NCI-H82 treated with DMSO at 0.1 percent for 48 hours (cell line): ENCODE measurements at regions not wholly inside any gene's neighbourhood (a gene's known extent, or its start where the extent isn't known, plus 50 kb on each side); places are given as distances from the start of the nearest gene placed in this dataset.
"Not testable (repeated sequence)": the region's sequence is repeated elsewhere in the genome, so short reads cannot be mapped to it uniquely, and the experiment has no call there.

ENCODE experiments used
- DNase-seq: peaks from one replicate; lab custom pipeline; 2025; ENCODE audit not compliant: unreplicated experiment; lab: John Stamatoyannopoulos, UW

DNA sequence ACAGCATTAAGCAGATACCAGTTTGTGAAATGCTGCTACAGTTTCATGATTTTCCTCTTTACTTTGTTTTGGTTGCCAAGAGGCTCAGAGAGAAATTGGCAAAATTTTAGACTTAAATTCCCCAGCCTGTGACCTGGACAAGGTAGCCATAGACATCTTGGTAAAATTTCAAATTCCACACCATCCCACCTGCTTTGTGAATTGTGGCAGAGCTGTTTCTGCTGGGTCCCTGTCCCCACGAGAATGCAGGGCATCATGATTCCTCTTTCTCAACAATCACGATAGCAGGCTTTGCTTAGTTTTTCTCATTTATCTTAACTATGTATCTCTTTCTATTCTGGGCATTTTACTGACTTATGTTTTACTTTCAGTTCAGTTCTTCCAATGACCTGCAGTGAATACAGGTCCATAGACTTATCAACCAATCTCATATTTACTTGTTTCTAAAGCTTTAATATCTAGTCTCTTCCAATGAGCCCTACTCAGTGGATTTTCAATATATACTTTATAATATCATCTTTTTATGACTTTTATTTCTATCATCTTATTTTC is 351.6 kb downstream of the SOCS6 start:
- no peak for DNase-seq

DNA sequence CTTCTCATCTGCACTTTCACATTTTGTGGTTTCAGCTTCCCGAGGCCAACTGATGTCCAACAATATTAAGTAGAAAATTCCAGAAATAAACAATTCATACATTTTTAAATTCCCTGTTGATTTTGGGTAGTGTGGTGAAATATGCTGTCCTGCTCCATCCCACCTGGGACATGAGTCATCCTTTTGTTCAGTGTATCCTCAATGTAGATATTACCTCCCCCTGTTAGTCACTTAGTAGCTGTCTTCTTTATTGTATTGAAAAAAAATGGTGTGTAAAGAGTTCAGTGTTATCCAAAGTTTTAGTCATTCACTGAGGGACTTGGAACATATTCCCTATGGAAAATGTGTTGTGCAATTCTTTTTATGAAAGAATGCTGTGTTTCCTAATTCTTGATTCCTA is 348.1 kb downstream of the SOCS6 start:
- no peak for DNase-seq

DNA sequence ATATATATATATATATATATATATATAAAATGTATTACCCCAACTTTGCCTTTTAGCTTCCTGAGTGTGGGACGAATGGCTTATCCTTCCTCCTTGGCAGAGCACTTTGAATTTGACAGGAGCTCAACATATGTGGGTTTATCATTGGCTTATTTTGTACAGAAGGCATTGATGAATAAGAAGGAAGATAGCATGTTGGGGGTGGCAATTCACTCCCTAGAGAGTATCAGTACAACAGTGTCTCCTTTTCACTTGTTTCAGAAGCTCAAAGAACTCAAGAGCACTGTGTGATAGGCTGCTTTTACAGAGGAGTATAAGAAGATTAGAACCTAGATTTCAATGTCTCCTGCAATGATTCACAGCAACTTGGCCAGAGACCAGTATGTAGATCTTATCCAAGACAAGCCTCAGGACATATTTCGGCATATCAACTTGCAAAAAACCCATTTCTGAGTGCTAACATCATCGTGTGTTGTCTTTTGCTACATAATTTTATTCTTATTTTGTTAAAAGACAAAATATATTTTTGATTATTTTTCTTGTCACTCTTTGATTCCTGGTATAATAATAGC is 345.8 kb downstream of the SOCS6 start:
- no peak for DNase-seq

DNA sequence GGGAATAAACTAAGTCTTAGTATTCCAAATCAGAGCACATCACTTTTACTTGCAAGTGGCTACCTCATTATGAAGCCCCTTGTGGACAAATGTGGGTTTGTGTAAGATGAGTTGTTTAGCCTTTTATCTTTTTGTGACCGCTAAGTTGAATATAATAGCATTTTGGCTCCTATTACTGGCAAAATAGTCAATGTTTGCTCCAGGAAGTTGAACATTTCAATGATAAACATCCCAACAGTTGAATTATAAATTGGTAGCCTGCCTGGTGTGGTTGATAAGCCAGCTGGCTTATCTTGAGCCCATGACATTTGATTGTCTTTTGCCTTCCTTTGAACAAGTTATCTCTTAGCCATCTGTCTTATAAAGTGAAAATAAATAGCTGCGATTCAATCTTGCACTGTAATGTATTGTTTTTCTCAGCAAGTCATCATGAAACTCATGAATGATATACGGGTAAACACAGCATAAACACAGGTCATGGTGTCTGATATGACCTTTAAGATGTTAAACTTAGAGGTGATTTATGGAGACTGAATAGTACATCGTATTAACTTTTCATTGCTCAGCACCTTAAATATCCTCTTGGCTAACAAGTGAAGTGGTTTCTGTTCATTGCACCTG is 338.4 kb downstream of the SOCS6 start:
- no peak for DNase-seq

DNA sequence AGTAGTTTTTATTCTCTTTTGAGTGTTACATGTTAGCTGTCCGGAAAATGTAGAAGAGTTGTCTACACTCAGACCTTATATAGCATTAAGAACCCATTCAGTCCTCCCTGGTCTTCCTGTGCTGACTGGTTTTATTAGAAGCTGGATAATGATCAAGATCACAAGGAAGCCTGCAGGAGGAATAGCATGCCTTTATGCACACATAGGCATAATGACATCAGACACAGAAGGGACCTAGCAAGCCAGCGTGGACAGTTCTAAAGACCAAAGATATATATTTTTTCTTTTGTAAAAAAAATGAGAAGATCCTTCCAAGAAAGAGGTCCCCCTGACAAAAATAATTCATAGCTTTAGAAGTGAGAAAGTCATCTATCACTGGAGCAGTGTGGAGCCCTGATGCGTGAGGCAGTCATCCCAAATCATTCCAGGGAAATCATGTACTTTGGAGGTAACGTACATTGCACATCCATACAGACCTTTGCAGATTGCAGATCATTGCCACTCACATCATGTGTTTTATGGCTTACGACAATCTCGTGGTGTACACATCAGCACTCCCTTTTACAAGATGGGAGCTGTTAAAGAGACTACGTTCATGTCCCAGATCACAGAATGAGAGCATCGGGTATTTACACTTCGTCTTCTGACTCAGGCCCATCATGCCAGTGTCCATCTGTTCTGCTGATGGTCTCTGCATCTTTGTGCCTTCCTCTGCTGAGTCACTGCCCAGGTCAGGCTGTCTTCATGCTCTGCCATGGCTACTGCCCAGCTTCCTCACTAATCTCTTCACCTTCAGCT is 334.0 kb downstream of the SOCS6 start:
- no peak for DNase-seq

DNA sequence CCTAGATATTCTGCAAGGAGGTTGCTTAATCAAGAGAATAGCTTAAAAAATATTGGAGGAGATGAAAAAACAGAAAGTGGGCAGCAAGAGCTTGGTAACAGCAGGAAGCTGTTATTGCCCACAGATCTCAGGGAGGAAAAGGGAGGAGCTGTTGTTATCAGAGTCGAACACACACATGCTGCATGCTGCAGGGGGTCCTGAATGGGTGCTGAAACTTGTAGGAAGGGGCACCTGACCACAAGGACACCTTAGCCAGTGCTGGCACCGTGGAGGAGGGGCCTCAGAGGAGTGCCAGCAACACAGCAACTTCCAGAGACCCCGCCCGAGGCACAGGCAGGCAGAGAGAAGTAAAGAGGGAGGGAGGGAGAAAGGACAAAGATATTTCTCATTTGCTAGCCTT is 332.9 kb downstream of the SOCS6 start:
- DNase-seq = no peak

DNA sequence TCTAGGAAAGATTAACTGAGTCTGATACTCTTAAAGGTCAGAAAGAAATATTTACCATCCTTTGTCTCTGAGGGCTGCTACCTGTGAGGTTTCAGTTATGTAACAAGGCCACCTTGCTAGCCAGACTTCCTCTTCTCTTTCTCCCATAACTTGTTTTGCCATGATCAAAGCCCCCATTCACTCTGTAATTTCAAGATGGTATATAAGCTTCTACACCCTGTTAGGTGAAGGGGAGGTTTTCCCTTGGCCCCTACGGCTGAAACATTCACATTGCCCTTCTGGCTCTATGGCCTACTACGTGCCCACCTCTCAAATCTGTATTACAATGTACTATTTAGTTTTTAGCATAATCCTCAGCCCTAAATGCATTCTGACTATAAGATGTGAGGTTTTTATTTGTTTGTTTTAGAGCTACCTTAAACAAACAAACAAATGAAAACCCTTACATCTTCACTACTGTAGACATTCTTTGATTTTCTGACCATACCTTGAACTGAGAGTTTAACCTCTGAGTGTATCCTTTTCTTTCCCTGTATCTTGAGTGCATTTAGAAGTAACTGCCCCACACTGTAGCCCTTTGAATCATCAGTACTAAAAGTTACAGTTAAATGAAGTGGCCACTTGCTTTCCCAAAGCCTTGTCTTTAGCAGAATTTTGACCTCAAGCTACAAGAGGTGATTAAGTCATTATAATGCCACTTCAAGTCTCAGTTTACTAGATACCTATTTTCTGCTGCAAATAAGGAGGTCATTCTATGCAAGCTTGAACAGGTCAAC is 332.2 kb downstream of the SOCS6 start:
- DNase-seq = no peak

DNA sequence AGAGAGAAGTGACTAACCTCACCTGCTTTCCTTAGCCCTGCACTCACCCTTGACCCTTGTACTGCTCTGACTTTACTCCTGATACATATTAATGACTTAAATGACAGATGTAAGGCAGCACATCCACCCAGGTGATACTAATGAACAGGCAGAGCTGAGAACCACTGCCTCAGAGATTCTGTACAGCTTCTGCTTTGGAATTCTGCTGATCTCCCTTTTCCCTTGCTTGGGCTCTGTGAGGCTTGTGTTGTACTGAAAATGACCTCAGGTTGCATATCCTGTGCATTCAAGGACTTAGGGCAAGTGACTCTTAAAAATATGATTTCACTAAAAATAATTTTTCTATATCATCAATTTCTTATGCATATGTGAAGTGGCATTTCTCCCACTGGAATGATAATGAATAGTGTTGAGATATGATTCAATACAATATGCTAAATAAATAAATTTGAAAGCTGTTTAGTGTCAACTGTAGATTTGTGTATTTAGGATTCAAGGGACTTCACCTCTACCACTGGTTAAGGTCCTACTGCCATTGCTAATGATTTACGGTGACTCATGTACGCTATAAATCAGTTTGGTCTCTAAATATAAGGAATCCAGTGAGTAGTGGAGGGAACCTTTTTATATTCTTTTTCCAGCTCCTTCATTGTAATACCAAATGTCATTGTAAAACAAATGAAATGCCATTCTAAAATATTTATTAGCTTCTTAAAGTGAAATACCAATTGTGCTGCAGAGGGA is 328.3 kb downstream of the SOCS6 start:
- no peak for DNase-seq

DNA sequence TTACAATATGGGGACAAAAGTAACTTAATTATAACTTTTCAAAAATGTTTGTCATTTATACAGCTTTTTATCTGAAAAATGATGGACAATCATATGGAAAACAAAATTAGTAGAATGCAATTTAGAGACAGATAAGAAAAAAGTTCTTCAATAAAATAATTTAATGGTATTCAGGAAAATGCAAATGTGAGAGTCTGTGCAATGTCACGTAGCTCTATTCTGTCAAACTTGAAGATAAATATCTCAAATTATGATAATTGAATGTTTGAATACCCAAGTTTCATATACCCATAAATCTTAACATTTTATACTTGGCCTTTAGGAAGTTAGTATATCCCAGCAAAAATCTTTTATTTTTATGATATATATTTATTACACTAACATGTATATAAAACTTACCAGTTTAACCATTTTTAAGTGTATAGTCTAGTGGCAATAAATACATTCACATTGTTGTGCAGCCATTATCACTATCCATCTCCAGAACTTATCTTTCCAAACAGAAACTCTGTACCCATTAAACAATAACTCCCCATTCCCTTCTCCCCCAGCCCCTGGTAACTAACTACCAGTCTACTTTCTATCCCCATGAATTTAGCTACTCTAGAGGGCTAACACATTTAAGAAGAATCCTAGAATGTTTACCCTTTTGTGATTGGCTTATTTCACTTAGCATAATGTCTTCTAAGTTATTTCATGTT is 311.5 kb downstream of the SOCS6 start:
- no peak for DNase-seq

DNA sequence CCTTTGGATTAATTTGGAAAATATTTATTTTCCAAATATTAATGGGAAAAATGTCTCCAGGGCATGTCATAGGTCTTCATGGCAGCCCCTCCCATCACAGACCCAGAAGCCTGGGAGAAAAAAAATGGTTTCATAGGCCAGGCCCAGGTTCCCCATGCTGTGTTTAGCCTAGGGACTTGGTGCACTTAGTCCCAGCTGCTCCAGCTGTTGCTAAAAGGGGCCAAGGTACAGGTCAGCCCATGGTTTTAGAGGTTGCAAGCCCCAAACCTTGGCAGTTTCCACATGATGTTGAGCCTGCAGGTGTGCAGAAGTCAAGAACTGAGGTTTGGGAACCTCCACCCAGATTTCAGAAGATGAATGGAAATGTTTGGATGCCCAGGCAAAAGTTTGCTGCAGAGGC is 309.6 kb downstream of the SOCS6 start:
- no peak for DNase-seq

DNA sequence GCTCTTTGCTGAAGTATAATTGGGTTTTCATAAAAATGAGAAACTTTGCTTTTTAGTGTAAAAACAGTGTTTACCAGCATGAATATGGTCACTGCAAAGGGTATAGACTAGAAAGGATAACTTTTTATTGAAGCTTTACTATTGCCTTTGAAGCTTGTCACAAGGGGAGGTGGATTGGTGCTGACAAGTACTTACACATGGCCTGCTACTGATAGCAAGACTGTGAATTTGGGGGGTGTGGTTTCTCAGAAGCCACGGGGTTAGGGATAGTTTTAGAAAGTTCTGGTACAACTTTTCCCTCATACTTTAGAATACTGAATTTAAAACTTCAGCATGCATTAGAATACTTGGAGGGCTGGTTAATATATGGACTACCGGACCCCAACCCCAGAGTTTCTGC is 294.1 kb downstream of the SOCS6 start:
- DNase-seq = no peak

DNA sequence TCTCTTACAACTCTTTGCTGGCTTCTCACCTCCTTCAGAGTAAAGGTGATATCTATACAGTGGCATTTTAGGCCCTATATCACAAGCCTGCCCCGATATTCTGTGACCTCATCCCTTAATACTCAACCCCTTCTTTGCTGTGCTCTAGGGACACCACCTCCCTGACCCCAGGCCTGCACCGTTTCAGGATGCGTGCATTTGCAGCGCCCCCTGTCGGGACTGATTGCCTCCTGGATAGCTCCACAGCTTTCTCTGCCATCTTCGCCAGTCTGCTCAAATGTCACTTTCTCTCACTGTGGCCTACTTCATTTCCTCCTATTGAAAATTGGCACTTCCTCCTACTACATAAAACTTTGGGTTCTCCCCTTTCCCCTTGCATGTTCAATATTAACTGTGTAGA is 289.6 kb downstream of the SOCS6 start:
- no peak for DNase-seq

DNA sequence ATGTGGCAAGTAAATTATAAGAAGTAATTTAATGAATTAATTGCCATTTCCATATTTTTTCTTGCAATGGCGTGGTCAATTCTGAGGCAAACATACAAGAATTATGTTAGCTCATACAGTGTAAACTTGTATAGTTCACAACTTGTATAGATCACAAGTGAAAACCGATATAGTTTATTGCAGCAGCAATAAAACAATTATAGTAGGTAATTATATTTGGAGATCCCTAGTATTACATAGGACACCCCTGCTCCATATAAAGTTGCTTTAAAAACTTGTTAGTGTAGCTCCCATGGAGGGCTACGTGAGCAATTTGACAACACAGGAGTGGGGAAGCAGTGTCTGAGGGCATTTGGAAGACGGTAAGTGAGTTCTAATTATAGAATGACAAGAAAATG is 288.2 kb downstream of the SOCS6 start:
- DNase-seq = no peak

DNA sequence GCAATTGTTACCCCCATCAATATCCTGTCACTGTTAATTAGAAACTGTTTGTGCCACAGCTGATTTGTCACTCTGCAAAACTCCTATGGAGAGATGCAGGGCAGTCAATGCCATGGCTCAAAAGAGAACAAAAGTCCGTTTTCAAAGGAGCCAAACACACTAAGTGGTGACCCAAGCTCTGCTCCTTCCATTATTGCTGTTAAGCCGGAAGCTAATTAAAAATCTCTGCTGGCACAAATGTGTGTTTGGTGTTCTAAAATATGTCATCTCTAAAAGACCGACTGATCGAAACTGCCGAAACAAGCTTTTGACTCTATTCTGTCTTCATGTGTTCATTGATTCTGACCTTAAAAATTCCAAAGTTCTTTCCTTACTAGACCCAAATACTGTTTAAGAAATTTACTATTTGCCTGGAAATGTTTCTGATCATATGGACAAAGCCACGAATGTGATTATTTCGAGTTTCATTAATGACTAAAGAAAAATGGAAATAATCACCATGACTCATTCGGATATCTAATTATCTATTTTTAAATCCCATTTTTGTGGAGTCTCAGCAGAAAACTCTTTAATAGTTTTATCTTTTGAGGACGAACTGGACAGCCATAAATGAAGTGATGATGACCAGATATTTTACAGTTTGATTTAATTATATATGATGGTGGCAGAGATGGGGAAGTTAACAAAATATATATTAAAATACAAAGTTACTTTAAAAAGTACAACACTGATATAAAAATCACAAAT is 287.6 kb downstream of the SOCS6 start:
- DNase-seq = no peak

DNA sequence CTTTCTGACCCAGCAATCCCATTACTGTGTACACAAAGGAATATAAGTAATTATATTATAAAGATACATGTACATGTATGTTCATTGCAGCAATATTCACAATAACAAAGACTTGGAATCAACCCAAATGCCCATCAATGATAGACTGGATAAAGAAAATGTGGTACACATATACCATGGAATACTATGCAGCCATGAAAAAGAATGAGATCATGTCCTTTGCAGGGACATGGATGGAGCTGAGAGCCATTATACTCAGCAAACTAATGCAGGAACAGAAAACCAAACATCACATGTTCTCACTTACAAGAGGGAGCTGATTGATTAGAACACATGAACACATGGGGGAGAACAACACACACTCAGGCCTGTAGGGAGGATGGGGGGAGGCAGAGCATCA is 286.1 kb downstream of the SOCS6 start:
- DNase-seq = not testable (repeated sequence)

DNA sequence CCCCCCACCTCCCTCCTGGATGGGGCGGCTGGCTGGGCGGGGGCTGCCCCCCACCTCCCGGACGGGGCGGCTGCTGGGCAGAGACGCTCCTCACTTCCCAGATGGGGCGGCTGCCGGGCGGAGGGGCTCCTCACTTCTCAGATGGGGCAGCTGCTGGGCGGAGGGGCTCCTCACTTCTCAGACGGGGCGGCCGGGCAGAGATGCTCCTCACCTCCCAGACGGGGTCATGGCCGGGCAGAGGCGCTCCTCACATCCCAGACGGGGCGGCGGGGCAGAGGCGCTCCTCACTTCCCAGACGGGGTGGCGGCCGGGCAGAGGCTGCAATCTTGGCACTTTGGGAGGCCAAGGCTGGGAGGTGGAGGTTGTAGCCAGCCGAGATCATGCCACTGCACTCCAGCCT is 280.8 kb downstream of the SOCS6 start:
- not testable (repeated sequence) for DNase-seq

DNA sequence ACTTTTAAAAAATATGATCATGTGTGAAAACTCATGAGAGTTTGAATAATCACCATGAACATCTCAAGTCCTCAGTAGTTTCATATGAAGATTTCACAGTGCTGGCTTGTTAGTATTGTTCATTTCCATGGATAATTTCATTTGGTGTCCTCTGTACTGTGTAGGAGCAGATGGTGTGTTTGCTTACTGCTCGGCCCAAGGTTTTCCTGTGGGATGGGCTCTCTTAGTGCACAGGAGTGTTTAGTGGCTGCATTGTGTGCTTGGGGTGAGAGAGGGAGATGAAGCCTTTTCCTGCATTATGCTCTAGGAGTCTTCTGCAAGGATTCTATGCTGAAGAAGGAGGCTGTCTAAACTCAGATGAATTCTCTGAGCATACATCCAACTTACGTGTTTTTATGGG is 270.6 kb downstream of the SOCS6 start:
- DNase-seq = no peak

DNA sequence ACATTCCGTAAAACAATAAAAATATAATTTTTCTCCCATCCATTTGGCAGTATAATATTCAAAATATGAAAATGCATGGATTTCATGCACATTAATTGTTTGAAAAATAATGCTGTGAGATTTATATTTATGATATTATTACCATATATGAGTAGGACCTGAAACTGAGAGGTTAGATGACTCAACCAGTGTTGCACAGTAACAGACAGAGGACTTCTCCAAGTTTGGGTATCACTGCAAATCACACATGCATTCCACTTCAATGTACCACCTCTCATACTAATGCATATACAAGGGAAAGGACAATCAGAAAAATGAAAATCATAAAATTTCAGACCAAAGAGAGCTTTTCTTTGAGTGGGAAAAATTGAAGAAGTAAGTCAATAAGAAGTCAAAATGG is 269.5 kb downstream of the SOCS6 start:
- no peak for DNase-seq

DNA sequence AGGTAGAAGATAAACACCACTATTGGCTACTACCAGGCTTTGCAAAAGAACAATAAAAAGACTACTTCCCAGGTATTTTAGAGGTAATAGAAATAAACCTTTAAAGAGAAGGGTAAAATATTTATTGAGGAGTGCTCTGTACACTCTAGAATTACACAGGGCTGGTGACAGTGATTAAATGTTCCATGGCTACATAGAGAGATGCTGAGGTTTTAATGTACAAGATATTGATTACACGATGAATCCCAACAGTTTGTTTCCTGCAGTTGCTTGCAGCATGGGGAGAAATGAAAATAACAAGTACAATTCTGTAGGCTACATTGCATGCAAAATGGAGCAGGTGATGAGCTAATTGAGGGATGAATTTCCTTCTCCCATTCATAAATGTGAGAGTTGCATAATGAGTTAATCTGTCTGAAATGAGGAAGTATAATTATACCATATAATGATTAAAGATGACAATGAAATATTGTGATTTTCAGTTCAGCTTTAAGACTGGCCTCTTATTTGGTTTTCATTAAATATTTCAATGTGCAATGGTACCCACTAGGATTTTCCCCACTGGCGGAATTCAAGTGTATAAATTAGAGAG is 266.1 kb downstream of the SOCS6 start:
- DNase-seq = no peak
